Hindlimb muscle (tissue), 1 donor: ENCODE measurements at regions not wholly inside any gene's neighbourhood (a gene's known extent, or its start where the extent isn't known, plus 50 kb on each side); places are given as distances from the start of the nearest gene placed in this dataset.

ENCODE experiments used
- DNase-seq: peaks from one replicate; pipeline ENCODE4 v3.0.0-alpha.2; 2013

DNA sequence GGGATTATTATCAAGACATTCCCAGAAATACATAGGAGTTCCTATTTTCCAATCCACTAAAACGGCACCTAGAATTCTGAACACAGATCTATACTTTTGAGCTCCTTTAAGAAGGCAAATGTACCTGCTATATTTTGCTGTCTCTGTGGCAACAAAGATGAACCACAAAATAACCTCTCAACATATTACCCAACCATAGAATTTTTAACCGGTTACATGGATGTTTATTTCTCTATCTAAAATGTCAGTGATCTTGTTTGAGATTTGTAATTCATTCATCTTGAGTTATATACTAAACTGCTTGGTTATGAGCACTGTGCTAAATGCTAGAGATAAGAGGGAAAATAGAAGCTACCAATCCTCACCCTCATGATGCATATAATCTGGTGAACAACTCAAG, 117.5 kb upstream of the HMGCLL1 start:
- no peak for DNase-seq

DNA sequence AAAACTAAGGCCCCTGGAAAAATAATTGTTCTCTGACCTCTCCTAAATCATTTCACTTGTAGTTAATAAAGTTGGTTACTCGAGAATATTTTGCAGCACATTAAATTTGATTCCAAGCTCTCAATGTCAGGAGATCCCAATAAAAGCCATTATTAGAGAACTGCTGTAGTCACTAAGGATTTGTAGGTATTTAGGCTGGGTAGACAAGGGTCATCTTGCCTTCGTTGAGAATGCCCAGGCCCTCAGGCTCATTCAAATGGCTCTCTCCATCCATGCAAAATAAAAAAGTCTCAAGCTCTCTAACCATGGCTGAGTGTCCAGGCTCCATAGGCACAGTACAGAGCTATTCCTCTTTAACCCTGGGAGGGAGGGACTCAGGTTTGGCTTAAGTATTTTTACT, 117.0 kb upstream of the HMGCLL1 start:
- DNase-seq: no peak

DNA sequence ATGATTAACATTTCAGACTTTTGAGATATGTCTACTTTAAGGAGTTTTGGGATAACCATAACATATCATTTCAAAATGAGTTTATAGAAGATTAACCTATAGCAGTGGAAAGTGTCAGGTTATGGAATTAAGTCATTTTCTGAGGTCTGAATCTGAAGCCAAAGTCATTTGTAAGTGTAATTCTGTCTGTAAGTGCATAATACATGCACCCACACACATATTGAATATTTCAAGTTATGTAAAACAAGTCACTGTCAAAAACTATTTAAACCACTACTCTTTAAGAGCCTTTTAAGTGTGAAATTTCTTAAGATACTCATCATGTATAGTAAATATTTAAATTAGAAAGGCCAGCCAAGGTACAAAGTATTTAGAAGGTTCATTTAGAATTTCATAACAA, 115.8 kb upstream of the HMGCLL1 start:
- no peak for DNase-seq

DNA sequence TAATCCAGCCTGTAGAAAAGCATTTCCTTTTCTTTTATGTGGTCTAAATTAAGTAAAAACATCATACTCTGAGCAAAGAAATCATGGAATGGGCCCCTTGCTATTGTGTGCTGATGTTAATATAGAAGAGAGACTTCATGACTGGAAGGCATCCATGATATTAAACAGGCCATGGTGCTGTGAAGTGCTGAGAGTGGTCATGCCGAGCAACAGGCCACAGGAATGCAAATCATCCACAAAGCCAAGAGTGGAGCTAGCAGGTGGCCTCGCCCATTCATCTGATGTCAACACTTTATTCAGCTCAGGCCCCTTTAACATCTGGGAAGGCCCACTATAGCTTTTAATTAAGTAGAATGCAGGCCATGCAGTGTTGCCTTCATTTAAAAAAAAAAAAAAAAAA, 115.2 kb upstream of the HMGCLL1 start:
- DNase-seq: no peak

DNA sequence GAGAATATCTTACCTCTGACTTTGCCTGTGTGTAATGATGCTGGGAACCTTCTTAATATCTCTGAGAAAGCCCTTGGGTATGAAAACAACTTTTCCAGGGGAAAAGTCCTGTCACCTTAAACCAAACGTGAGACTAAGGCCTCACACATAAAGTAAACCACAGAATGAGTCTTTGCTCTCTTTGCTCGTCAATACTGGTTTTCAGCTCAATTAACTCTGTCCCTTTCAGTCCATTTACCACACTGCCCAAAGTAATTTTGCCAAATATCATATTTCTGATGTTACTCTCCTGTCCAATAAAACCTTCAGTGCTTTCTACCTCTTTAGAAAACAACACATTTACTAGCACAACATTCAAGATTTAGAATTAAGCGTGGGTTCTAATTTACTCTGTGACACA, 100.5 kb upstream of the HMGCLL1 start:
- no peak for DNase-seq

DNA sequence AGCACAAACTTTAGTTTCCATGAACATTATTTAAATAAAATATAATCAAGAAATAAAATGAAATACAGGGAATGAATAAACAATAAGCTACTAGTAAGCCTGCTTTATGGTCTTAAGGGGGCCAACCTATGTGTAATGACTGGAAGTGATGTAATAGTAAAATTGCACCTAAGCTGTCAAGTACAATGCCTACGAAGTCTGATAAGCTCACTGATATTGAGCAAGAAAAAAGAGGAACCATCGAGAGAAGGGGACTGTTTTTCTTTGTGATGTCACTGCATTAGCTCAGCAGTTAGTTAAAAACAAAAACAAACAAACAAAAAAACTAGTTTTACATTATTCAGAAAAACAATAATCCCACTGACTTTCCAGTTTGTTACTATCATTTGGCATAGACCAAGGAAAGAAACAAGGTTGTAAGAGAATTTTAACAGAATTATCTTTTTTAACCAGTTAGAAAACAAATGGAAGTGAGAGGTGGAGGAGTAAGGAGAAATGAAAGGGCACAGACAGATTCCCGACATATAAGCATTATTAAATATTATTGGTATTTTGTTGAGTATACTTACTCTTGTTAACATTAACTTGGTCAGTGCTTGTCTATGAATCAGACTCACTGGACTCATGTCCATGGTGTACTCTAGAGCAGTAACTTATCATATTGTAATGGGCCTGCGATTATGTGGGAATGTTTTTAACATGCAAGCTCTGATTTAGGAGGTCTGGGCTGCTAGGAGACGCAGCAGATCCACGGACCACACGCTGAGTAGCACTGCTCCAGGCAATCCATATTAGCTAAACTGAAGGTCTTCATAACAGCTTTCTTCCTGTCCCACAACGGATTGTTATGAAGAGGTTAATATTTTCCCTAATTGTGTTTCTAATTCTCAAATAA, 99.6 kb upstream of the HMGCLL1 start:
- no peak for DNase-seq

DNA sequence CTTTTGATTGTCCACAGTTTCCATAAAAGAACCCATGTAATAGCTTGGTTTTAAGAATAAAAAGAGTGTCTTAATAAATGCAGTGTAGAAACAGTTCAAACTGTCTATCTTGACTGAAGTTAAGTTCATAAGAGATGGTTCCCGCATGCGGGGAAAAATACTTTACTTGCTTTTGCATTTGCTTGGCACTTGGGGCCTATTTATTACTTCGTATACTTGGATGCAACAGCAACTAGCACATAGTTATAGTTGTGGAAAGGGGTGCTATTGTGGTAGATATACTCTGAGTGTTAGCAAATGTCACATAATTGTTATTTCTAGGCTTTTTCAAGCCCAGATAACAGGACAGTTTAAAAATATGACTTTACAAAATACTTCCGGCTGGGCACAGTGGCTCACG, 97.7 kb upstream of the HMGCLL1 start:
- DNase-seq: no peak

DNA sequence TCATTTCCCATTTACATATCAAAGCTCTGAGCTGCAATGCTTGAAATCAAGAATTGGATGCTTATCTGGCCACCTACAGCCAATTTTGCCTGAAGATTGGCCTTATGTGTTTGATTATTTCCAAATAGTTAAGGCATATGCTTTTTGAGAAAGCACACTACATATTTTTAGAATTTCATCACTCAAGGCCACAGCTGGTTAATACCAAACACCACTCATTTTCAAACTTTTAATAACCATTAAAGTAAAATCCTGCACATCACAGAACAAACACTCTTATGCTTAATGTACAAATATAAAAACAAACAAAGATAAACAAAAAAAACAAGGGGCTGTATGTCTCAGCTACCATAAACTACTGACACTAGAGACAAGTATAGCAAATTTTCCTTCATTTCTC, 96.9 kb upstream of the HMGCLL1 start:
- DNase-seq: no peak

DNA sequence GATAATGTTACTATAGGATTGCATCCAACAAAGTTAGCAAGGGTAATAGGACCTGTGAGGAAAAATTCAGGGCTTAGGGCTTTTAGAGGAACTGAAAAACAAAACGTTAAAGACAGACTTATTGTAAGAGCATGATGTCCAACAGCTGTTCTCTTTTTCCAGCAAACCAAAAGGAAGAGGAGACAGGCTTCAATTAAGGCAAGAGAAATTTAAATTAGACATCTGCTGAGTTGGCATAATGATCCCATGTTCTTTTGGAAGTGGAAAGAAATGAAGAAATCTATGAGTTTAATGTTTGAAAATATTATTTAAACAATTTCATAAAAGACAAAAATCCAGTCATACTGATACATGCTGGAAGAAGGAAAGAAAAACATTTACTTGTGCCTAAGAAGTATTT, 95.7 kb upstream of the HMGCLL1 start:
- DNase-seq: no peak

DNA sequence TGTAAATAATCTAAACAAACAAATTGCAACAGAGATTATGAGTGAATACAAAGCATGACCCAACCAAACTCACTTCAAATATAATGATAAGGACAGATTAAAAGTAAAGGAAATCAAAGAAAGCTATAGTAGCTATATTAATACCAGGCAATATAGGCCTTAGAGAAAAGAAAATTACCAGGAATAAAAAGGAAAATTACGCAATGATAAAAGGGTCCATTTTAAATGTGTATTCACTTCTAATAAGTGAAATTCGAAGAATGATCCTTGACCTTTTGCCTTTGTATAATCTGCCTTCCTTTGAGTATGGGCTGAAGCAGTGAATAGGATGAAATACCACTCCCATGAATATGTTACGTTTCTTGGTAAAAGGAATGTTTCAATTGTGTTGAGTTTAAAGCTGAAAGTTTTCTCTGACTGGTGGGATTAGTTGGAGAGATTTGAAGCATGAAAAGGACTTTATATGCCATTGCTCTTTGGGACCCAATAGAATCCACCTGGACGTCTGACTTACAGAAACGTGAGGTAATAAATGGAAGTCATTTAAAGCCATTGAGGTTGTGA, 91.9 kb upstream of the HMGCLL1 start:
- no peak for DNase-seq

DNA sequence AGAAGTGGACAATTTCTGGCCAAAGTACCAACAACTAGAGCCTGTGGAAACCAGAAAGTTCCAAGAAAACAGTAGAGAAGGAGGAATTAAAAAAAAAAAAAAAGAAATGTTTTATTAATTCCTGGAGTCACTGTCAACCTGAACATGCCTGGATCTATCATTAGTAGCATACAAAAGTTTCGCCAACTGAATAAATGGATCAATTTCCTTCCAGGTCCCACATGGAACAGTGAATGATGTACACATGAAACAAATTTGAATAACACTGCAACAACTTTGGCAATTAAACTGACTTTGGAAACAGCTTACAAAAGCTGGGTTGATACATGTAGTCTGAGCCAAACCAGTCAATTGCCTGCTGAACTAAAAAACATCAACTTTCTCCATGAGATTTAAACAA, 90.0 kb upstream of the HMGCLL1 start:
- peak; percentile 67 for DNase-seq

DNA sequence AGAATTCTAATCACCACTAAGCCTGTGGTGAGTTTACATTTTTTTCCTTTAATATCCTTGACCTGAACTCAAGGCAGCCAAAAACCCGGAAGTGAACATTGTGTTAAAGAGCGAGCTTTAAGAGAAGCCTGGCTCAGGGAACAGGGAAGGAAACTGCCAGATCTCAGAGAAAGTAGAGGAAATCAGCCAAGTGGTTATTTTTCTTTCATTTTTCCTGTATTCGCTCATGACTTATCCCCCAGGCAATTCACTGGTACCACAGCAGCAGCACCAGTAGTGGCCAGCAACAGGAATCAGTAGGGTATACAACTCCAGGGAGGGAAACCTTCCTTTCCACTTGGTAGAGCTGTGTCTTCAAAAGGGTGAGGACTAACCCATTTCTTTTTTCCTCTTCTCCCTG, 89.6 kb upstream of the HMGCLL1 start:
- DNase-seq: peak; percentile 29

DNA sequence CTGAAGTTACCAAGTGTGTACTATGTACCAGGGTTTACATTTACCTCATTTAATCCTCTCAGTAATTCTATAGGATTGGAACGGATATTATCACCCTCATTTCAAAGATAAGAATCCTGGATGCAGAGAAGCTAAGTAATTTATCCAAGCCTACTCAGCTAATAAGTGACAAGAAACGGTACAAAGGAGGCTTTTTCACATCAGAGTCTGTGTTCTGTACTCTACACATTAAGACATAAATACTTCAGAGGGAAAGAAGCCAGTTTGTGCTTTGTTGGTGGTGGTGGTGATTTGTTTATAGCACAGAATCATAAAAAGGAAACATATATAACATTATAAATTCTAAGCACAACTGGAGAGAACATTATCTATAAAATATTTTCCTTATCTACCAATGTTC, 88.3 kb upstream of the HMGCLL1 start:
- no peak for DNase-seq

DNA sequence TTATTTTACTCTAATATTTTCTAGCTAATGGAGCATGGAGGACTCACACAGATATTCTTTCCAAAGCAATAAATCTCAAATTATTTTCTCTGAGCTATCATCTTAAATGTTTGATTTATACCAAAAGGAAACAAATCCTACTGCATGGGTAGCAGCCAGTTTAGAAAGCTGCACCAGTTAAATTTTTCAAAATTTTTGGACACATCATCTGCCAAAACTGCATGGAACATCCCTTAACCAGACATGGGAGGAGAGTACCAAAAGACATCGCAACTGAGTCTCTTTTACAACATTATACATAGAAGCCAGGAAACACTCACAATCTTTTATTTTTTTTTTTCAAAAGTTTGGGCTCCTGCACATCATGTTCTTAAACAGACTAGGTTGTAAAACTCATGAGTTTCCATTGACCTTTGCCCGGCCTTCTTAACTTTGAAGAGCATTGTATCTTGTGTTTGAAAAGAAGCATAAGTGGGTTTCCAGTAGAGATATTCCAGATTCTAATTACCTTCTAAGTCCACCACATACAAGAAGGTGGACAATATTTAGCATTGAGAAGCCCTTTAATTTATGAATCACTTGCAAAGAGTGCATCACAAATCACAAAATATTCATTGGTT, 87.7 kb upstream of the HMGCLL1 start:
- peak; percentile 57 for DNase-seq

DNA sequence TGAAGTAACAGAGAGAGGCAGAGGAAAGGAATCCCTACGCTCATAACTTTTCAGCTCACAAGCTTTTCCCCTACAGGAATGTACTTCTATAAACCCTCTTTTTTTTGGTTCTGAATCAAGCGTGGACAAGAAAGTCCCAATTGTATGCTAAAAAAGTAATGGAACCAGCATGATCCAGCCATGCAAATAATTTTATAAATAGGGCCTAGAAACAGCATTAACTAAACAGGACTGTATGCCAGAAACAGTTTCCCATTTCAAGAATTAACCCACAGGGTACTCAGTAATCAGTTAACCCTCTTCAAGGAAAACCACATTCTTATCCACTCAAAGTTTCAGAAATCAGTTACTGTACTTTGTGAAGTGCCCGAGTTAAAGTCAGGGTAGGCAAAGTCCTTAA, 87.0 kb upstream of the HMGCLL1 start:
- peak; percentile 41 for DNase-seq

DNA sequence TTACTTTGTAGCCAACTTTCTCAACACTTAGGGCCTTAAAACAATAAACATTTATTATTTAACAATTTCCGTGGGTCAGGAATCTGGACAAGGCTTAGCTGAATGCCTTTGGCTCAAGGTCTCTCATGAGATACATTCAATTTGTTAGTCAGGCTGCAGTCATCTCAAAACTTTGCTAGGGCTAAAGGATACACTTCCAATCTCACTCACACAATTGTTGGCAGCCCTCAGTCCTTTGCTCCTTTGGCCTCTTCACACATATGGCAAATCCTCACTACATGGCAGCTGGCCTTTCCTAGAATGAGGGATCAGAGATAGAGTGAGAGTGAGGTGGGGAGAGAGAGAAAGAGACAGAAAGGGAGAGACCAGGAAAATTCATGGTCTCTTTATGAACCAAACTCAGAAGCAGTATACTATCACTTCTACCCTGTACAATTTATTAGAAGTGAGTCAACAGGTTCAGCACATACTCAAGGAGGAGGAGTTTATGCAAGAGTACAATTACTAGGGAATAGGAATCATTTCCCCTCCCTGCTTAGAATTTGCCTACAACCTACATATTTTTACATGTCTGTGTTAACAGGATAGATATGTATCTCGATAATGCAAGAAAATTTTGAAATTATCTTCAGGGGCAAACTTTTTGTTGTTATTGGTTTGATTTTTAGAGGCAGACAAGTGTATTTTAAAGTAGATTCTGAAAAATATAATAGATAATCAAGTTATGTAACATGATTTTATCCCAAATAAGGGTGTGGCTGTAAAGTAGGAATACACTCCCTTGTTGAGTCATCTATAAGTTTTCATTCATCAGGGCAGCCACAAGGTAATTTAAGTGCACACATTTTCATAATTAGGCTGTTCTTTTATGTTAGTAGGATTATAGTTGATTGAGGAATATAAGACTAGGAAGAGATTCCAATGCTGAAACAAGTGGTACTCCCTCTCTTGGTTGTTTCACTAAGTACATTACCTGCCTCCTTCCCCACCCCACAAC, 85.9 kb upstream of the HMGCLL1 start:
- no peak for DNase-seq

DNA sequence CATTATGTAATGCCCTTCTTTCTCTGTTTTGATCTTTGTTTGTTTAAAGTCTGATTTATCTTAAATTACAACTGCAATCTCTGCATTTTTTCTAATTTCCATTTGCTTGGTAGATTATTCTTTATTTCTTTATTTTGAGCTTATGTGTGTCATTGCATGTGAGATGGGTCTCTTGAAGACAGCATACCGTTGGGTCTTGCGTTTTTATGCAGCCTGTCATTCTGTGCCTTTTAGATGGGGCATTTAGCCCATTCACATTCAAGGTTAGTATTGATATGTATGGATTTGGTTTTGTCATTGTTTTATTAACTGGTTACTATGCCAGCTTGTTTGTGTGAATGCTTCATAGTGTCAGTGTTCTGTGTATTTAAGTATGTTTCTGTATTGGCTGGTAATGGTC, 84.9 kb upstream of the HMGCLL1 start:
- DNase-seq: no peak

DNA sequence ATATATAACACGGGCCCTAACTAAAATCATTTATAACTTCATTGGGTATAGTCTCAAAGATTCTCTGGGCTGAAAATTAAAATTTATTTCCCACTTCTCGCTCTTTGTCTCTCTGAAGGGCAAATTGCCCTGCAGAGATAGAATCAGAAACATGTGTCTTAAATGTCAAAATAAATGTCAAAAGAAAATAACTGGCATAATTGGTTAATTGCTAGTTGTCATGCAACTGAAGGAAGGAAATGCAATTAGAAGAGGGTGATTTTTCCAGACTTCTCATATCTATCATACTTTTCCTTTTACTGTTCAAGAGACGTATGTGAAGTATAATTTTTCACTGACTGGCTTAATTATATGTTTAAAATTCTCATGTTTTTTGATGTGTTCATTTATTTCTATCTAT, 80.3 kb upstream of the HMGCLL1 start:
- no peak for DNase-seq

DNA sequence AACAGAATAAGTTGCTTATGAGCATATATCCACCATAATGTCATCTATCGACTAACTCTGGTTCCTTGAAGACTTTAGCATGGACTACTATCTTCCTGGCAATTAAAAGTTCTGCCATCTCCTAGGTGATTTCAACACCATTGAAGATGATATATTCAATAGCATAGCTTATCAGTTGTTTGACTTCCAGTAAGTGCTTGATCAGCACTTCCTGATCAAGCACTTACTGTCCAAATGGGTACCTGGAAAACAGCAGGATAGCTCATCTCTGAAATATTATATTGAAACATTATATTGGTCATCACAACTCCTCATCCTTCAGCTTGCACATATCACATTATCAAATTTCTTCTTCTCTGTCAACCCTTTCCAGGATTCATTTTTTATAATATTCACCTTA, 75.5 kb upstream of the HMGCLL1 start:
- no peak for DNase-seq

DNA sequence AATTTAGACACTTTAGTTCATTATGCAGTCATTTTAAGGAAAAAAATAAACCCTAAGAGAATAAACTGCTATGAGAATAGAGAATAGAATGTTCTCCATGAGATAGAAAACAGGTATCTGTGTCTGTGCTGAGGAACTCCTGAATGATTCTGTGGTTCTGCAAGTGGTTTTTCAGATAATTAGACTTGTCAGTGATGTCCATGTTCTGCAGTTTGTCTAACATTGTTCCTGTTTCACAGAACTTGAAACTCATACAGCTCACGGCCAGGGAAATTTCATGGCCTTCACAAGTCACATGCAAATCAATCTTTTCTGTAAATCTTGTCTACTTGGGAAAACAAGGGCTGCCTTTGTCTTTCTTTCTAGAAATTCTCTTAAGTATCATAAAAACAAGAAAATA, 73.4 kb upstream of the HMGCLL1 start:
- no peak for DNase-seq

DNA sequence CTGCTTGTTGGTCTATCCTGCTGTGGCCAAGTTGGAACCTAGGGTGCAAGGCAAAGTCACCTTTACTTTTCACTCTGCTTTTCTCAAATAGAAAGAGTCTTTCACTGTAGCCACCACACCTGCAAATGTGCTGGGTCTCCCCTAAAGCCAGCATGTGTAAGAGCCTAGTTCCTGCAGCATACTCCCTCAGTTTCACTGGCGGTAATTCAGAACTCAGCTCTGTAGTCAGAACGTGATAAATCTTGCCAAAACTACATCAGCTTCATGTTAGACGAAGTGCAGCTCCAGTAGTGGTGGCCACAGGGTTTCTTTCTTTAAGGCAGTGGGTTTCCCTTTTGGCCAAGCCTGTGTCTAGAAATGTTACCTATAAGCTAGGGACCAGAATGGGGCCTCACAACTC, 72.0 kb upstream of the HMGCLL1 start:
- no peak for DNase-seq

DNA sequence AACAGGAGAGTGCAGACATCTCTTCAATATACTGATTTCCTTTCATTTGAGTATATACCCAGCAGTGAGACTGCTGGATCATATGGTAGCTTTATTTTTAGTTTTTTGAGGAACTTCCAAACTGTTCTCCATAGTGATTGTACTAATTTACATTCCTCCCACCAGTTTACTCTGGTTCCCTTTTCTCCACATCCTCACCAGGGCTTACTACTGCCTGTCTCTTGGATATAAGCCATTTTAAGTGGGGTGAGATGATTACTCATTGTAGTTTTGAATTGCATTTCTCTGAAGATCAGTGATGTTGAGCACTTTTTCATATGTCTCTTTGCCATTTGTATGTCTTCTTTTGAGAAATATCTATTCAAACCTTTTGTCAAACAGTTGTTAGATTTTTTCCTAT, 64.9 kb upstream of the HMGCLL1 start:
- no peak for DNase-seq

DNA sequence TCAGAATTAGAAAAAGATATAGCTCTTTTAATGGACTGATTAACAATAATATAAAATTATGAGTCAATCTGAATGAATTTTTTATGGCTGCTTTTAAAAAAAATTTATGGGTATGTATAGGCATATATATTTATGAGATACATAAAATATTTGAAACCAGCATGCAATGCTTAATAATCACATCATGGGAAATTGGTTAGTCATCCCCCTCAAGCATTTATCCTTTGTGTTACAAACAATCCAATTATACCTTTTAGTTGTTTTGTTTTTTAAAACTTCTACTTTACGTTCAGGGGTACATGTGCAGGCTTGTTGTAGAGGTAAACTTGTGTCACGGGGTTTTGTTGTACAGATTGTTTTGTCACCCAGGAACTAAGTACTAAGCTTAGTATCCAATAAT, 63.4 kb upstream of the HMGCLL1 start:
- no peak for DNase-seq
